NCI-H146 treated with DMSO at 0.1 percent for 48 hours (cell line): ENCODE measurements at regions not wholly inside any gene's neighbourhood (a gene's known extent, or its start where the extent isn't known, plus 50 kb on each side); places are given as distances from the start of the nearest gene placed in this dataset.

Experiments used
- DNase-seq: peaks from one replicate; lab custom pipeline; 2025; ENCODE audit not compliant: unreplicated experiment; lab: John Stamatoyannopoulos, UW

DNA sequence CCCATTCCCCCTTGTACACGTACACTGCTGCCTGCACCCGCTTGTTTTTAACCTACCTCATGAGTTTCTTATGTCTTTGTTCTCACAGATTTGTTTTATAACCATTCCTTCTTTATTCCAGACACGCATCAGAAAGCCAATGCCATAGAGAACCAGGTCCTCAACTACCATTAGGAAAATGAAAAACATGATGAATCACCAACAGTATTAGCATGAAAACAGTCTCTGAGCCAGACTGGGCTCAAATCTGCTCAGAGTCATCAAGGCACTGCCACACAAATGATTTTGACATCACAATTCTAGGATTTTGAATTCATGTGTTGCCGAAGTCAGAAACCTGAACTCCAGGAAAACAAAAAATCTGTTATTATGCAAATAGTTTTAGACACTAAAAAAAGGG is 394.1 kb upstream of the GRIA1 start:
- no peak for DNase-seq

DNA sequence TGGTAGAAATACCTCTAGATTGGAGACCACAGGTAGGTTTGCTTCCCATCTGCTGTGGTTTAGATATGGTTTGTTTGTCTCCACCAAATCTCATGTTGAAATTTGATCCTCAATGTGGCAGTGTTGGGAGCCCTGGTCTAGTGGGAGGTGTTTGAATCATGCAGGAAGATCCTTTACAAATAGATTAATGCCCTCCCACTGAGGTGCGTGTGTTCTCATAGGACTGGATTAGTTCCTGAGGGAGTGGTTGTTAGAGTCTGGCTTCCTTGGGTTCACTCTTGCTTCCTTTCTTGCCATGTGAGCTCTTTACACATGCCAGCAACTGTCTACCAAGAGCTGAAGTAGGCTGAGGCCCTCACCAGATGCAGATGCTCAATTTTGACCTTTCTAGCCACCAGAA is 391.1 kb upstream of the GRIA1 start:
- DNase-seq, result peak; percentile 73

DNA sequence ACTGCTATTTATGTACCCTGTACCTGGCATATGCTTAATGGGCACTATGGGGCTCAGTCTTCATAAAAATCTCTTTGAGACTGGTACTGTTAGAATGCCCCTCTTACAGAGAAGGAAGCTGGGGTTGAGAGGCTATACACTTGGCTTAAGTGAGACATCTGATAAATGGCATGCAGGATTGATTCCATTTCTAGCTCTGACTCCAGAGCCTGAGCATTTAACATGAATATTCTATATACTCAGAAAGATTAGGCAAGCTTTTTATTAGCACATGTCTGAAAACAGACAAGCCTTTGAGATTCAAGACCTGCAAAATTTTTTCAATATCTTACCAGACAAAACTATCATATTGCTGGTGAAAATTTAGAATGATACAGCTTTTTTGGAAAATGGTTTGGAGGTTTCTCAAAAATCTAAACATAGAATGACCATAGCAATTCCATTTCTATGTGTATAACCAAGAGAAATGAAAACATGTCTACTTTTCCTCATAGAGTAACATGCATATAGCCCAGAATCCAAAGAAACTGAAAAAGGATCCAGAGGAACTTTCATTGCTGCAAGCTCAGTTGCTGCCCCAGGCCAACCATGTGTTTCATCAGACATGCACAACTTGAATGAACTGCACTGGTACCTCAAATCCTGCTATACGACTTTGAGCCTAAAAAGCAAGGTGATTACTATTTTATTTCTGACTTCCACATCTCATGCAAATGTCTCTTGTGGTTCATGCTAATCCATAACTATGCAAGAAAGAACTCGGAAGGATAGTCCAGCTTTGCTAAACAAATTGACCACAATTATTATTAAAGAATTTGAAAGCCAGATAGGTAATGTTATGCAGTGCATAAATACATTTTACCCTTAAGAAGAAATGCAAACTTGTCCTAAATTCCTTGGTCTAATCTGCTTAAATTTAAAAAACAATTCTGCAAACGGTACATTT is 389.0 kb upstream of the GRIA1 start:
- no peak for DNase-seq

DNA sequence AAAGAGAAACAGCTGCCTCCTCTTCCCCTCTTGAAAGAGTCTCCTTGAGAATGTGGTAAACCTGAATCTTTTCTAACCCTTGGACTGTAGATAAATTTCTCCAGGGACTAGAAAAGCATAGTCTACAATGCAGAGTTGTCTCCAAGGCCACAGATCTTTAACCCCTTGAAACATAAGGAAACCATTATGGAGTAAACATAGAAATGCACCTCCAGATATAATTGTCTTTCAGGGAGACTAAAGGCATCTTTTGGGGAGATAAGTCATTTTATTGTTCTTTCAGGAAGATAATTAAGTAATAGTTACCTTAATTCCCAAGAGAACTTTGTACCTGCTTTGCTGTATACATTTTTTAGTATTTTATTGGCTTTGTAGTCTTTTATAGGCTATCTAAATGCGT is 373.6 kb upstream of the GRIA1 start:
- no peak for DNase-seq

DNA sequence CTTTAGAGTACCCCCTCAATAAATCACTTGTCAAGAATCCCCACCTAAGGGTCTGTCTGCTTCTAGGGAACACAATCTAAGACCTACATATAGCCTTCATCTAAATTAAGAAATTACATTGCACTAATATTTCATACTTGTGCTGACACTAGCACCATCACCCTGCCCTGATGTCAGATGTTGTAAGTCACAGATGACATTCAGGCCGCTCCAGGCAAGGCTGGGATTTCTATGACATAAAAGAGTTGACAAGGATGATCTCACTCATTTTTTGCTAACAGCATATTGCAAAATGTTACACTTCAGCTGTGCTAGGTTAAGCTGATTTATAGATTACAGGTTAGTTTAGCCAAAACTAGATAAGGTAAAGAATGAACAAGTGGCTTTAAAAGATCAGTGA is 372.5 kb upstream of the GRIA1 start:
- DNase-seq, result no peak

DNA sequence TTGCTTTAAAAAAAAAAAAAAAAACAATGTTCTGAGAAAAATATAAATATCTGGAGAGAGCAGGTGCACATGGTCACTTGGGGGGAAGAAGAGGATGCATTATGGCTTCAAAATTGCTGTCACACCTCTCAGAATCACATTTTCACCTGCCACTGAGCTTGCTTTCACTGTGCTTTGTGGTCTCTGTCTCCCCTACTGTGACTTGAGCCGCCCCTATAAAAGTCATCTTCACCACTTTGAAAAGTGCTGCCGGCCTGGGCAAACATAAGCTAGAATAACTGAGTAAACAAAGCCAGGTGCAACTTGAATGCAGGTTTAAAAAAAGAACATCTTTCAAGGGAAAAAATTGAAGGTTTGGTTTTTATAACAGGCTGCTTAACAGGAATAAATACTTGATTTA is 368.1 kb upstream of the GRIA1 start:
- peak; percentile 98 for DNase-seq

DNA sequence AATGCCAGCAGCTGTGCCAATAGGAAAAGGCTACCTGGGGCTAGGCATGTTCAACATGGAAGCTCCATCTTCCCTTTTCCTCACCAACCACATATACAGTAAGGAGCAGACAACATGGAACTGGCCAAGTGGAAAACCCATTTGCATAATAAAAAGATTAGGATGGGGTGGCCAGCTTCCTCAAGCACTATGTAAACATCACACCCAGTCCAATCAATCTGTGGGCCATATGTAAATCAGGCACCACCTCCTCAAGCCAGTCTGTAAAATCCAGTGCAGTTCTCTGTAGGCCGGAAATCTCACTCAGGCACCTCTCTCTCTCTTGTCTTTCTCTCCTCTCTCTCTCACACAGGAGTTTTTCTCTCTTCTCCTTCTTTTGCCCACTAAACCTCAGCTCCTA is 360.2 kb upstream of the GRIA1 start:
- DNase-seq, result peak; percentile 96

DNA sequence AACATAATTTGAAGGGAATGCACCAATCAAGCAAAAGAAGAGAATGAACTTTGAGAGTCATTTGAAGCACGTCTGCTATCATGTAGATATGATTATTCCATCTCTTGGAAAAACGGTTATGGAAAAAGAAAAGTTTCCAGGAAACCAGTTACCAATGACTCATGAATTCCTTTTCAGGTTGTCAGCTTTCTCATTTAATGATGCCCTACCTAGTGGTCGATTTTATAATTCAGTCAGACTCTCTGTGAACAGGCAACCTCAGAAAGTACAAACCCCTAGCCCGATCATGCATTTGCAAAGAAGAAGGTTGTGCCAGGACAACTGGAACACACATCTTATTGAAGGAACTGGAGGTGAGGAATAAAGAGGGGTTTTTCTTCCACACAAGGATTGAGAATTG is 355.1 kb upstream of the GRIA1 start:
- DNase-seq, result no peak

DNA sequence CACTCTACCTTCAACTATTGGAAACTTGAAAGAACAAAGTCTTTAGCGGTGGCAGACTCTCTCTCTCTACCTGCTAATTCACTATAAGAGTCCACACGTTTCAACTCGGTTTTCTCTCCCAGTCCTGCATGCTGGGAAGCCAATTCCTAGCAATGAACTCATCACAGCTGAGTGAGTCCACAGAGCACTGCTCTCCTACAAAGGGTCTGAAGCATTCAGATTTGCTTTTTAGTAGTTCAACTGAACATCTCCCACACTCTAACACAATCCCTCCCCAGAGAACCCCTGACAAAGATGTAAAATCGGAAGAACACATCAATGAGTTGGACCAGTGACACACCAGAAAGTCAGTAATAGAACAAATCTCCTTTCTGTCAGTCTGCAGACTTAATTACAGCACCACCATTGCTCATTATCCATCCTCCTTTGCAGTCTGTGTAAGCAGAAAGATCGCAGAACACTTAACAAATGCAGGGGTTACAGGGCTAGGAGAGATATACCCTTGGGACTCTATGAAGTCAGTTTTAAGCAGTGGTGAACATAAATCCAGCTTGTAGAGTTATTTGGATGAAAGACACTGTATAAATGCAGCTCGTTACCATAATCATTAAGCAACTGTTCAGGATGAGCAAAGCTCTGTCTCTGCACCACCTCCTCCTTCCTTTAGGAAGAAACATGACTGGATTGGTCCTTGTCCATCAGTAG is 353.4 kb upstream of the GRIA1 start:
- DNase-seq, result no peak

DNA sequence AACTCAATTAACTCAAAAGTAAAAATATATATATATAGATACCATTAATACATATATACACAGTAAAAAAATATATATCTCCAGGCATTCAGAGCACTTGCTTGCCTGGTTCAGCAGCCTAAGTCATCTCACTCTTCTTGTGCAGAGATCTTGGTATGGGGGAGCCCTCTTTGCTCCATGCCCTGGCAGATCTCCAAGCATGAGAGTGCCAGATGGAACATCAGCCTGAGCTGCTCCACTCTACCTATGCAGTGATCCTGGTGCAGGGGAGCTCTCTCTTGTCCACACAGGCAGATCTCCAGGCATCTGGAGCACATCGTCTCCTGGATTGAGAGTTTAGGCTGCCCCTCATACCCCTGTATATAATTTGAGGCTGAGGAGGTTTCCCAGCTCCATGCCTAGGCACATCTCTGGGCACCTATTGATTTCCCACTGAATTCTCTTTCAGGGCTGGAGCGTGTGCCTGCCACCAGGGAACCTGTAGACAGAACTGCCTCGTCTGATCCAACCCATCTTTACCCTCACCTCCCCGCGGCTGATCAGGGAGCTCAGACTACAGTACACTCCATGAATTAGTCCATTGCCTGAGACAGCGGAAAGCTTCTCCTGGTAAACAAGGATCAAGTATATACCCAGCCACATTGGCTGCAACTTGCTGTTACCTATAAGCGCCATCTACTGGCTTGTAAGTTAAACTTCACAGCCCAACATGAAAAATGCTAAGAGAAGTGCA is 342.4 kb upstream of the GRIA1 start:
- DNase-seq, result peak; percentile 87

DNA sequence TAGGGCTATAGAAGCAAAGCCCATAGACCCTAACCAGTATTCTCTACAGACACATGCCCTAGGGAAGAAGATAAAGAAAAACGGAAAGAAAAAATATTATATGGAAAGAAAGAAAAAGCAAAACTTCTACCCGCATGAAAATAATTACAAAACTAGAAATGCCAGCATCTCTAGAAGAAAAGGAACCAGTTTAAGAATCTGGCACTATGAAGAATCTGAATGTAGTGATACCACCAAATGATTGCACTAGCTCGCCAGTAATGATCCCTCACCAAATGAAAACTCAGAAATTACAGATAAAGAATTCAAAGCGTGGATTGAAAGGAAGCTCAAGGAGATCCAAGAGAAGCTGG is 341.9 kb upstream of the GRIA1 start:
- no peak for DNase-seq

DNA sequence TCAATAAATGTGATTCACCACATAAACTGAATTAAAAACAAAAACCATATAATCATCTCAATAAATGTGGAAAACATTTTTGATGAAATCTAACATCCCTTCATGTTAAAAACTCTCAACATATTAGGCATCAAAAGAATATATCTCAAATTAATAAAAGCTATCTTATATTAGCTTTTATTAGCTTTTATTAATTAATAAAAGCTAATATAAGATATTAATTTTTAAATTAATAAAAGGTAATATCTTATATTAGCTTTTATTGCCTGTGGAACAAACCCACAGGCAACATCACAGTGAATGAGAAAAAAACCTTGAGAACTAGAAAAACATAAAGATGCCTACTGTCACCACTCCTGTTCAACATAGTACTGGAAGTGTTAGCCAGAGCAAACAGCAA is 338.9 kb upstream of the GRIA1 start:
- no peak for DNase-seq

DNA sequence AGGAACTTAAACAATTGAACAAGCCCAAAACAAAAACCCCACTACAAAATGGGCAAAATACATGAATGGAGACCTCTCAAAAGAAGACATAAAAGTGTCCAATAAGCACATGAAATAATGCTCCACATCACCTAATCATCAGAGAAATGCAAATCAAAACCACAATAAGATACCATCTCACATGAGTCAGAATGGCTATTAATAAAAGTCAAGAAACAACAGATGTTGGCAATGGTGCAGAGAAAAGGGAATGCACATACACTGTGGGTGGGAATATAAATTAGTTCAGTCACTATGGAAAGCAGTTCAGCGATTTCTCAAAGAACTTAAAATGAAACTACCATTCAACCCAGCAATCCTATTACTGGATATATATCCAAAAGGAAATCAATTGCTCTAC is 337.4 kb upstream of the GRIA1 start:
- DNase-seq, result no peak

DNA sequence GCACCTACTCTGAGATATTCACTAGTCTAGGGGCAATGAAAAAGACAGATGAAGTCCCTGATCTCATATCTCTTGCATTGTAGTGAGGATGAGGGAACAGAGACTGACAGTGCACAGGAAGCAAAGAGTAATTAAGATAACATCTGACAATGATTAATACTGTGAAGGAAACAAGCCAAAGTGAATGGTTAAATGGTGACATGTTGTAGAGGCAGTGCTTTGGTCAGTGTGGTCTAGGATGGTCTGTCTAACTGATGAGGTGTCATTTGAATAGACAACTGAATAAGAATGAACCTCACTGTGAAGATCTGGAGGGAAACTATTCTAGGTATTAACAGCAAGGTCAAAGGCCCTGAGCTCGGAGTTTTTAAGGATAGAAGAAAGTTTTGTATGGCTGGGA is 333.3 kb upstream of the GRIA1 start:
- DNase-seq, result no peak

DNA sequence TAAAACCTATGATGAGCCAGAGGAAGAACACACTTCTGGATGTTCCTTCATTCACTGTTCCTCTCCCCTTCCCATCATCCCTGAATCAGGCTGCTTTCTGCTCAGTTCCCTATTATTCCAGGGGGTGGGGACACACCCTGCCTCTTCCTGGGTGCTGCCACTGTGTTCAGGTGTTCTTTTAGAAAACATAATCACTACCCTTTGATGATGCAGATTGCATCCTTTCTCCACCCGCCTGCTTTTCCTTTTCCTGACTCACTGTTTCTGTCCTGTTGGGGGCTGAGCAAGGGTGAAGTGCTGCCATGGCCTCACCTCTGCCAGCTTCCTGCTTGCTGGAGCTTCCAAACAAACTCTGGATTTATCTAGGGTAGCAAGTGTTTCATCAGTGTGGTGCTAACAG is 331.9 kb upstream of the GRIA1 start:
- peak; percentile 33 for DNase-seq

DNA sequence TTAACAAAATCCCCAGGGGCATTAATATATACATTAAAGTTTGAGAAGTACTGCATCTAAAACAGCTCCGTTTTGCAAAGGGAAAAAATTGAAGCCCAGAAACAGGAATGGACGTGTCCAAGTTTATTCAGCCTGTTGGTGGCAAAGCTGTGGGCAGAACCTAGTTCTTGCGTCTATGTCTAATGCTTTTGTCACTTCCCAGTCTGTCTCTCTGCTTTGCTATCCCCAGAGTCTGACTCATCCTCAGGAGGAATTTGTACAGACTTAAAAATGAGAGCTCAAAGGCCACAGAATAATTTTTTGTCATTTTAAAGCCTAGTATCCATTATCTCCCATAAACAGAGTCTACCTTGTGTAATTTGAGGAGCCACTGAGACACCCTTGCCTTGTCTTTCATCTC is 330.9 kb upstream of the GRIA1 start:
- DNase-seq, result peak; percentile 83

DNA sequence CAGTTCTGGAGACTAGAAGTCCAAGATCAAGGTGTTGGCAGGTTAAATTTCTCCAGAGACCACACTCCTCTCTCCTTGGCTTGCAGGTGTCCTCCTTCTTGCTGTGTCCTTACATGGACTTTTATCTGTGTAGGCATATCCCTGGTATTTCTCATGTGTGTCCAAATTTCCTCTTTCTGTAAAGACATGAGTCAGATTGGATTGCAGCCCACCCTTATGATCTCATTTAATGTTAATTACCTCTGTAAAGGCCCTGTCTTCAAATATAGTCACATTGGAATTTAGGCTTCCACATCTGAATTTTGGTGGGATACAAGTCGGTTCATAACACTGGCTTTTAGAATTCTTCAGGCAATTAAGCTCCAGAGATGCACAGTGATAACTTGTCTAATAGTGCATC is 322.2 kb upstream of the GRIA1 start:
- DNase-seq, result no peak

DNA sequence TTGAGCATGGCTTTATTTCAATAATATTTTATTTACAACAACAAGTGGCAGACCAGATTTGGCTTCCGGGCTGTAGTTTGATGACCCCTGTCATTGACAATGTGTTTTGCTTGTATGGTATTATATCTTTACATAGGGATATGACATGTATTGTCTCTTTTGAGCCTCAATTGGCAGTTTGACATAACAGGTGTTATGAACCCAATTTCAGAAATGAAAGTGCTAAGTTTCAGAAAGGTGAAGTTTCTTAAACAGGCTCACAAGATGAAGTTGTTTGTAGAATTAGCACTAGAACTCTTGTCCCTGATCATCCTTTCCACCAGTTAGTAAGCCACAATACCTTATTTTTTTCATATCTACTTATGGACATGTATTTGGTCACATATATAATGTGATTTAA is 303.0 kb upstream of the GRIA1 start:
- DNase-seq, result no peak

DNA sequence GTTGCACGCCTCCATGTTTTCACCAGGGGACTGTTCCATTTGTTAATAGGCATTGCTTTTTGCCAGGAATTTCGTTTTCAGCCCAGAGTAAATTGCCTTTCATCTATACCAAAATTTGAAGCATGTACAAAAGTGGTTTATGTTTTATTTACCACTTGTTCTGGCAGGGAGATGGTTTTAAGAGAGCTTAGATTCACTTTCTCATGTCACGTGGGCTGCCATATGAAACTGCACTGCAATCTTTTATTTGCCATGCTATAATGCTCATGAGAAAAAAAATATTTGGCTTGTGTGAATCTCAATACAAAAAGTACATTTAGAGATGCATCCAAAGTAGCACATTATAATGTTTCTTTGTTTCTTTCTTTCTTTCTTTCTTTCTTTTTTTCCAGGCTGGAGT is 284.1 kb upstream of the GRIA1 start:
- no peak for DNase-seq

DNA sequence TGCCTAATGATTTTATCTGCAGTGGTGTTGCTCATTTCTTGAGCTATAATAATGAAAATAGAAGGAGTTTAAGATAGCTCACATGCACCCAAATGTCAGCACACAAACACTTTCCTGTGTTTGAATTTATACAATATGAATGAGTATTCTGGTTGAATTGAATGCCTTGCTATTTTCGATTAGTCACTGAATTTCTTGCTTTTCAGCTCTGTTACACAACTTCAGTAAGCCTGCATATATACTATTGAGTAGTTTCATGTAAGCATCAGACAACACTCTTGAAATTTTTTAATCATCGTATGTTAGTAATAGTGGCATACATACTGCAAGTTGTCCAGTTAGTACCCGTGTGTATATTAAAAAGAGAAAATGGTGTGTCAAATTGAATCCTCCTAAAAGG is 281.5 kb upstream of the GRIA1 start:
- DNase-seq, result no peak

DNA sequence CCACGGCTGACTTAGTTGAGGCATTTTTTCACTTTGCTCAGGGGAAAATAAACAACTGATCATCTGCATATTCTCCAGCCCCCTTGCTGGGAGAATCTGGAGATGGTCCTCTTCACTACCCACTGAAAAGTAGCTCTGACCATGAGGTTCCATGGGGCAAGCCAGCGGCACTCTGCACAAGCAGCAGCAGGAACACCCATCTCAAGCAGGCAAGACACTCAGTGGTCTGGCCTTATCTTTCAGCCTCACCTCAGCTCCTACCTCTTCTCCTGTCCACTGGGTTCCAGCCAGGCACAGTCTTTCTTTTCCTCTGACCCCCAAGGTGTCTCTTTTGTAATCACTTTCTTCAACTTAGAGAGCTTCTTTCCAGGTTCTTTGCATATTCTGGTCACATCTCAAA is 280.8 kb upstream of the GRIA1 start:
- no peak for DNase-seq

DNA sequence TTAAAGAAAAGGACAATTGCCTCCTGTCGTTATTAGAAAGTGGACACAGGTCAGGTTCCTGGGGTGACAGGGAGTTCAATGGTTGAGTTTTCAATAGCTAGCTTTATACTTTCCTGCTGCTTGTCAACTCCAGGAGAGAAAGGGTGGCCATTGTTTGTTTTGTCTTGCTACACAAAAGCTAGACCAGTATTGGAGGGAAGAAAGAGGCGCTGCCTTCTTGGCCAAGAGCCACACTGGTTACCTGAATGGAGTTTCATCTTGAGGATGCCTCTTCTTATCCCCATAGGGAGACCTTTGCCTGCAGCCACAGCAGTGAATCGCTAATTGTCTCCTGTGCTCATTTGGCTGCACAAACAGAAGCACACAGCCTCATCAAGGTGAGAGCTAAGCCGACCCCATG is 279.4 kb upstream of the GRIA1 start:
- DNase-seq, result peak; percentile 46
